GM21526 (cell line): ENCODE measurements at regions not wholly inside any gene's neighbourhood (a gene's known extent, or its start where the extent isn't known, plus 50 kb on each side); places are given as distances from the start of the nearest gene placed in this dataset.

Experiments
- ATAC-seq: cut with Tn5 transposase; IDR thresholded peaks from one replicate; pipeline ENCODE4 v1.9.1; 2021; ENCODE audit warnings: moderate library complexity; ENCODE audit not compliant: unreplicated experiment, low FRiP score

GRCh38 chr13:106384516-106384915 lies 150.9 kb downstream of the EFNB2 start:
- ATAC-seq = no peak

GRCh38 chr13:106383791-106384190 lies 151.7 kb downstream of the EFNB2 start:
- no peak for ATAC-seq

- no peak for ATAC-seq
These were observed 152.9 kb downstream of the EFNB2 start for GRCh38 chr13:106382534-106382933.

- ATAC-seq = no peak
These were observed 154.4 kb downstream of the EFNB2 start for GRCh38 chr13:106381091-106381490.

- no peak for ATAC-seq
These were observed 157.4 kb downstream of the EFNB2 start for GRCh38 chr13:106377931-106378662.

- no peak for ATAC-seq
These were observed 158.1 kb downstream of the EFNB2 start for GRCh38 chr13:106377341-106377740.

- ATAC-seq = no peak
These were observed 158.9 kb downstream of the EFNB2 start for GRCh38 chr13:106376401-106377112.

GRCh38 chr13:106375085-106375484 lies 160.4 kb downstream of the EFNB2 start:
- ATAC-seq = no peak

GRCh38 chr13:106374631-106375030 lies 160.8 kb downstream of the EFNB2 start:
- no peak for ATAC-seq

- ATAC-seq = peak; percentile 59
These were observed 161.4 kb downstream of the EFNB2 start for GRCh38 chr13:106373989-106374572.

- peak; percentile 65 for ATAC-seq
These were observed 162.0 kb downstream of the EFNB2 start for GRCh38 chr13:106373304-106373988.

- ATAC-seq = peak; percentile 47
These were observed 163.0 kb downstream of the EFNB2 start for GRCh38 chr13:106372199-106373155.

GRCh38 chr13:106371024-106371423 lies 164.4 kb downstream of the EFNB2 start:
- no peak for ATAC-seq

- ATAC-seq = no peak
These were observed 165.6 kb downstream of the EFNB2 start for GRCh38 chr13:106369858-106370257.

- ATAC-seq = no peak
These were observed 166.4 kb downstream of the EFNB2 start for GRCh38 chr13:106369091-106369490.

- ATAC-seq = no peak
These were observed 168.0 kb downstream of the EFNB2 start for GRCh38 chr13:106367361-106367971.

GRCh38 chr13:106362707-106363106 lies 172.8 kb downstream of the EFNB2 start:
- no peak for ATAC-seq

- ATAC-seq = no peak
These were observed 173.8 kb downstream of the EFNB2 start for GRCh38 chr13:106361621-106362020.

GRCh38 chr13:106357198-106357597 lies 178.3 kb downstream of the EFNB2 start:
- no peak for ATAC-seq

- no peak for ATAC-seq
These were observed 179.6 kb downstream of the EFNB2 start for GRCh38 chr13:106355866-106356265.
